Smooth muscle cell (in vitro differentiated cells): ENCODE measurements at regions not wholly inside any gene's neighbourhood (a gene's known extent, or its start where the extent isn't known, plus 50 kb on each side); places are given as distances from the start of the nearest gene placed in this dataset.

Source experiments
- DNase-seq: peaks from one replicate; lab custom pipeline; 2025; ENCODE audit not compliant: unreplicated experiment; lab: John Stamatoyannopoulos, UW
- H2AFZ ChIP-seq: fragments of 200-600 bp; sonication (generic); 2 replicates; pipeline ENCODE4 v1.6.0; 2016; ENCODE audit warnings: antibody characterized with exemption, low read depth, mild to moderate bottlenecking
- H3F3A ChIP-seq: fragments of 200-600 bp; sonication (generic); 2 replicates; pipeline ENCODE4 v1.6.0; 2017; ENCODE audit warnings: antibody characterized with exemption, low read depth
- H3K27ac ChIP-seq: fragments of 200-600 bp; sonication (generic); 2 replicates; pipeline ENCODE4 v1.5.1; 2016; ENCODE audit warnings: low read depth, mild to moderate bottlenecking
- H3K27me3 ChIP-seq: fragments of 200-600 bp; sonication (generic); 2 replicates; pipeline ENCODE4 v1.6.1; 2016; ENCODE audit warnings: low read depth, mild to moderate bottlenecking
- H3K36me3 ChIP-seq: fragments of 200-600 bp; sonication (generic); 2 replicates; pipeline ENCODE4 v1.5.1; 2016; ENCODE audit warnings: low read depth
- H3K4me1 ChIP-seq: fragments of 200-600 bp; sonication (generic); 2 replicates; pipeline ENCODE4 v1.5.1; 2016; ENCODE audit warnings: low read depth
- H3K4me2 ChIP-seq: fragments of 200-600 bp; sonication (generic); 2 replicates; pipeline ENCODE4 v1.6.0; 2016; ENCODE audit warnings: mild to moderate bottlenecking
- H3K4me3 ChIP-seq: fragments of 200-600 bp; sonication (generic); 2 replicates; pipeline ENCODE4 v1.5.1; 2016; ENCODE audit warnings: mild to moderate bottlenecking
- H3K79me2 ChIP-seq: fragments of 200-600 bp; sonication (generic); 2 replicates; pipeline ENCODE4 v1.6.0; 2016; ENCODE audit warnings: low read depth, mild to moderate bottlenecking
- H3K9ac ChIP-seq: fragments of 200-600 bp; sonication (generic); 2 replicates; pipeline ENCODE4 v1.6.0; 2016; ENCODE audit warnings: low read depth
- H3K9me3 ChIP-seq: fragments of 200-600 bp; sonication (generic); replicated peaks from 2 replicates; pipeline ENCODE4 v1.5.1; 2016; ENCODE audit warnings: low read depth
- H4K20me1 ChIP-seq: fragments of 200-600 bp; sonication (generic); 2 replicates; pipeline ENCODE4 v1.6.0; 2016; ENCODE audit warnings: low read depth
- WGBS: methylation state at CpG from one replicate; pipeline ENCODE4 v1.1.7; 2016; ENCODE audit warnings: low lambda C conversion rate; 5-methylcytosine and 5-hydroxymethylcytosine counted together
- TF ChIP-seq, protein P1 (sequence below): fragments of 200-600 bp; sonication (generic); IDR thresholded peaks from 2 replicates; pipeline ENCODE4 v1.5.1; 2017; ENCODE audit warnings: borderline replicate concordance, mild to moderate bottlenecking, antibody characterized with exemption; ENCODE audit not compliant: insufficient read depth, poor library complexity, severe bottlenecking

GRCh38 chr18:46276748-46277147 is 172.6 kb downstream of the HAUS1 start:
- Histone ChIP-seq H3K4me1 (no peaks in the 10 kb centered on the region), H4K20me1 (no peaks in the 10 kb centered on the region), H3K4me2 (no peak overlapping the region), H3F3A (no peaks in the 10 kb centered on the region), H2AFZ (no peak overlapping the region), H3K36me3 (no peaks in the 10 kb centered on the region), H3K27me3 (no peaks in the 10 kb centered on the region), H3K9ac (no peak overlapping the region), H3K79me2 (no peaks in the 10 kb centered on the region), H3K4me3 (no peak overlapping the region), H3K27ac (no peak overlapping the region), H3K9me3 (no peaks in the 10 kb centered on the region)
- TF ChIP-seq, protein P1, sequence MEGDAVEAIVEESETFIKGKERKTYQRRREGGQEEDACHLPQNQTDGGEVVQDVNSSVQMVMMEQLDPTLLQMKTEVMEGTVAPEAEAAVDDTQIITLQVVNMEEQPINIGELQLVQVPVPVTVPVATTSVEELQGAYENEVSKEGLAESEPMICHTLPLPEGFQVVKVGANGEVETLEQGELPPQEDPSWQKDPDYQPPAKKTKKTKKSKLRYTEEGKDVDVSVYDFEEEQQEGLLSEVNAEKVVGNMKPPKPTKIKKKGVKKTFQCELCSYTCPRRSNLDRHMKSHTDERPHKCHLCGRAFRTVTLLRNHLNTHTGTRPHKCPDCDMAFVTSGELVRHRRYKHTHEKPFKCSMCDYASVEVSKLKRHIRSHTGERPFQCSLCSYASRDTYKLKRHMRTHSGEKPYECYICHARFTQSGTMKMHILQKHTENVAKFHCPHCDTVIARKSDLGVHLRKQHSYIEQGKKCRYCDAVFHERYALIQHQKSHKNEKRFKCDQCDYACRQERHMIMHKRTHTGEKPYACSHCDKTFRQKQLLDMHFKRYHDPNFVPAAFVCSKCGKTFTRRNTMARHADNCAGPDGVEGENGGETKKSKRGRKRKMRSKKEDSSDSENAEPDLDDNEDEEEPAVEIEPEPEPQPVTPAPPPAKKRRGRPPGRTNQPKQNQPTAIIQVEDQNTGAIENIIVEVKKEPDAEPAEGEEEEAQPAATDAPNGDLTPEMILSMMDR: no peak
- 85% methylated on average over 3 of the region's 3 CpGs for WGBS
- DNase-seq: no peak

GRCh38 chr18:46278481-46279465 is 174.6 kb downstream of the HAUS1 start:
- no peak overlapping the region for H3K9ac ChIP-seq
- no peaks in the 10 kb centered on the region for H3K9me3 ChIP-seq
- H3K79me2 ChIP-seq: no peaks in the 10 kb centered on the region
- H2AFZ ChIP-seq: no peak overlapping the region
- H4K20me1 ChIP-seq: no peaks in the 10 kb centered on the region
- no peaks in the 10 kb centered on the region for H3F3A ChIP-seq
- no peak overlapping the region for H3K4me3 ChIP-seq
- H3K27me3 ChIP-seq: no peaks in the 10 kb centered on the region
- DNase-seq: no peak
- H3K4me2 ChIP-seq: no peak overlapping the region
- TF ChIP-seq, protein P1: no peak
- WGBS: 63% methylated on average over 10 of the region's 10 CpGs
- H3K27ac ChIP-seq: no peak overlapping the region
- no peaks in the 10 kb centered on the region for H3K36me3 ChIP-seq
- H3K4me1 ChIP-seq: peaks cover 5% of the 10 kb centered on the region

DNA sequence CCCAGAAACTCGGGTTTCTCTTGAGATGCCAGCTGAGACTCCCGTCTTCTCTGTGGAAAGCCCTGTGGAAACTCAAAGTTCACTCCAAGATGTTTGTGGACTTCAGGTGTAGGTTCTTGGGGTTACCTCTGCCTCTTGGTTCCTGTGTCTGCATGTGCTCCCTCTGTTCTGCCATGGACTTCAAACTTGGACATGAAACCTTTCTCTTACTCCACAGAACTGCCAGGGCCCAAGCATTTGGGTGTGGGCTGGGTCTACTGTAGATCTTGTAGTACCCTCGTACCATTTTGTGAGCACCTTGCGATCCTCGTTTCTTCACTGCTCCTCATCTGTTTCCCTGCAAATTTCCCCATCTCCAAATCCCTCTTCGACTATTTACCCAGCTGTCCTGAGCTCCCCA is 175.5 kb downstream of the HAUS1 start:
- Histone ChIP-seq H2AFZ (no peak overlapping the region), H3K27me3 (no peaks in the 10 kb centered on the region), H3K4me3 (no peak overlapping the region), H3F3A (no peaks in the 10 kb centered on the region), H3K9me3 (no peaks in the 10 kb centered on the region), H3K4me2 (no peak overlapping the region), H3K79me2 (no peaks in the 10 kb centered on the region), H3K36me3 (no peaks in the 10 kb centered on the region), H3K4me1 (peaks cover 9% of the 10 kb centered on the region), H4K20me1 (no peaks in the 10 kb centered on the region), H3K27ac (no peak overlapping the region), H3K9ac (no peak overlapping the region)
- 94% methylated on average over 6 of the region's 6 CpGs for WGBS
- TF ChIP-seq, protein P1: no peak
- no peak for DNase-seq
